ENCODE measurements at regions not wholly inside any gene's neighbourhood (a gene's known extent, or its start where the extent isn't known, plus 50 kb on each side); places are given as distances from the start of the nearest gene placed in this dataset.

DNA sequence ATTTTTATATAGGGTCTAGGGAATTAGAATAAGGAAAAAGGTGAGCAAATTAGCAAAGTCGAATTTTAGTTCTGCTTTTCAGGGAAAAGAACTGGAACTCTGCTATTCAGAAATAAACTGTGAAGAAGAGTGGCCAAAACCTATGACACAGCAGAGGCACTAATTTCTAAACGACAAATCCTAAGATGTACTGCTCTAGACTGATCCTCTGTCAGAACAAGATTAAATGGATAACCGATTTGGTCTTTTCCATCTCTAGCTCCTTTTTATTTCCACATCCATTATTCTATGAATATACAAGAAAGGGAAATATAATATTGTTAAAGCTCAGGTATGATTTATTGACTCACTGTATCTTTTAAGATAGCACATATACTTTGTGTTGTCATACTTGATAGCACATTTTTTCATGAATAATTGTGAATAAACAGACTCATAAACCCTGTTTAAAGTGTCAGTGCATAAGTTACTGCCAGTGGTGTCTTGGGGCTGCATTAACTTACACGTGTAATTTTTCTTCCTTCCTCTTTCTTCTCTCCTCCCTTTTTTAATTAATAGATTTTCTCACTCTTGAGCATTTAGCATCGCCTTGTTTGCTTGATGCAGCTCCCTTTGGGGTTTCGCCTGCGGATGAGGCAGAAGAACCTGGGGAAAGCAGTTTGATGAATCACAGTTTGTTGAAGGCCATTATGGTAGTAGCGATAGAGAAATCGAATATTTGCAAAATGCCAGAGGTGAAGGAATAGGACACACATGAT lies 496.6 kb downstream of the ADGRL2 start:
- DNase-seq = no peak

GRCh38 chr1:82287556-82287955 lies 486.8 kb downstream of the ADGRL2 start:
- DNase-seq = no peak

DNA sequence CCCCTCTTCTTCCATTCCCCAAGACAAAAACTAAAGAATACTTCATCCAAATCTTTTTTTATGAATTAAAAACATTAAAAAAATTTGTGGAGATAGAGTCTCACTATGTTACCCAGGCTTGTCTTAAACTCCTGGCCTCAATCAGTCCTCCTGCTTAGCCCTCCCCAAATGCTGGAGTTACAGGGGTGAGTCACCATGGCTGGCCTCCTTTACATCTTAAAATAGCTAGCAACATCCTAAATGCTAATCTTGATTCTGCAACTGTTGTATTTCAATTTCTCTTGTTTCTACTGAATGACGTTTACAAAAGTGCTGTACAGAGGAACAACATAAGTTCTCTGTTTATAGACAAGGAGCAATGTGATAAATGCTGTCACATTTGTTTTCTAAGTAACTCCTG lies 483.5 kb downstream of the ADGRL2 start:
- DNase-seq = no peak

GRCh38 chr1:82279241-82279640 lies 478.5 kb downstream of the ADGRL2 start:
- no peak for DNase-seq

- DNase-seq = no peak
Observed at GRCh38 chr1:82273816-82274215, 473.1 kb downstream of the ADGRL2 start.

- DNase-seq = no peak
Observed at GRCh38 chr1:82269431-82269830, 468.7 kb downstream of the ADGRL2 start.

- DNase-seq = no peak
Observed at GRCh38 chr1:82268826-82269225, 468.1 kb downstream of the ADGRL2 start.

GRCh38 chr1:82266351-82266750 lies 465.6 kb downstream of the ADGRL2 start:
- no peak for DNase-seq

GRCh38 chr1:82265436-82265835 lies 464.7 kb downstream of the ADGRL2 start:
- no peak for DNase-seq

DNA sequence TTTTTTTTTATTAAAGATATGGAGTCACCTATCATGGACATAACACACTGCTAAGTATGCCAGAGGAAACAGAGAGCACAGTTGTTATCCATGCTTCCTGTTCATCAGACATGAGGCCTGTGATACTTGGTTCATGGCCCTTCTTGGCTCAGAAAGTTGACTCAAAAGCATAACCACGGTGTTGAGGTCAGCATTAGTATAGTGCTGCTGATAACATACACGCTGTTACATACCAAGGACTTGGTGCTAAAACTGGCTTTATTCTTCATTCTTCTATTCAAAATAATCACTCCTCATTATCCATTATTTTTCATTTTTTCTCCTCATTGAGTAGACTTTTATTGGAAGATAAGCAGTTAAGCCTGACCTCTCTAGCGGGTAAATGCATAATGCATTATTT lies 464.1 kb downstream of the ADGRL2 start:
- DNase-seq = no peak

GRCh38 chr1:82263396-82263795 lies 462.7 kb downstream of the ADGRL2 start:
- no peak for DNase-seq

DNA sequence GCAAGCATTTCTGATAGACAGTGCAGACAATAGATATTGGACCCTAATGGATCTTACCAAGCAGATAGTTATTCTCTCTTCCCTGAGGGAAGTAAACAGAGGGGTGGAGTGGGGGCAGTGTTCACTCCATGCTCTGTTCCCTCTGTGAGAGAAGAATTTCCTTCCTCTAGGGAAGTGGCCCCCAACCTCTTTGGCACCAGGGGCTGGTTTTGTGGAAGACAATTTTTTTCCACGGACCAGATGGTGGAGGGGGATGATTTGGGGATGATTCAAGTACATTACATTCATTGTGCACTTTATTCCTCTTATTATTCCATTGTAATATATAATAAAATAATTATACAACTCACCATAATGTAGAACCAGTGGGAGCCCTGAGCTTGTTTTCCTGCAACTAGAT lies 459.9 kb downstream of the ADGRL2 start:
- no peak for DNase-seq

DNA sequence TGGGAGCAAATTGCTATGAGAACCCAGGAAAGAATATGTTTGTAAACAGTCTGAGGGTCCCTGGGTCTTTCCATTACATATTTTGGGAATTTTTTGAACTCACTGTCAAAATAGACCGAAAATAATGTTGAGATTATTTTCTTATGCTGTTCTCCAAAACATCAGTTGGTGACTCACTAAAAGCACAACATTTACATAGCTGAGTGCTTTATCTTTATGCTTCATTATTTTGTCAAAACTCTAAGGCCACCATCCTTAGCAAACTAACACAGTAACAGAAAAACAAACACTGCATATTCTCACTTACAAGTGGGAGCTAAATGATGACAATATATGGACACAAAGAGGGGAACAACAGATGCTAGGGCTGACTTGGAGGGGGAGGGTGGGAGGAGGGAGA lies 459.3 kb downstream of the ADGRL2 start:
- DNase-seq = no peak

DNA sequence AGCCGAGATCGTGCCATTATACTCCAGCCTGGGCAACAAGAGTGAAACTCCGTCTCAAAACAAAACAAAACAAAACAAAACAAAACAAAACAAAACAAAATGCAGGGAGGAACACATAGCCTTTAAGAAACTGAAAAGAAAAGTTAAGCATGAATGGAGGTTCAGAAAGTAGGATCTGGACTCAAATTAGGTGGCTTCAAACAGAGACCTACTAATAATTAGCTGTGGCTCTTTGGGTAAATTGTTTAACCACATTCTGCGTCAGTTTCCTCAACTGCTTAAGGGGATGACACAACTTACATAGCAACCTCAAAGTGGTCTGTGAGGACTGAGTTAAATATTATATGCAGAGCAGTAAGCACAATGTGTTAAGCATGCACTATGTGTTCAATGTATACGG lies 458.2 kb downstream of the ADGRL2 start:
- no peak for DNase-seq

DNA sequence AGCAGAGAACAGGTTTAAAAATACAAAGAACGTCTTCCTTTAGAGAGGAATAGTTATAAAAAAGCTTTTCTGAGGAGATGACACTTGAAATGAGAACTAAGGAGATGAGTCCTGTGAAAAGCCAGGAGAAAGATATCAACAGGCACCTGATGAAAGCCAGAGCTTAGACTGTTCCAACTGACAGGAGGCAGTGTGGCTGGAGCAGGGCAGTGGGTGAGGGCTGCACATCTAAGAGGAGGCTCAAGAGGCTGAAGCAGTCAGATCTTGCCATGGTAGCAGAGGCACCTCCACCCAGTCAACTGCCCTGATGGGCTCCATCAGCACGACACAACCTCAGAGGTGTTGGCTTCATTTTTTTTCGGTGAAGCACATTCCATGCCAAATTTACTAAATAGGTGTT lies 445.3 kb downstream of the ADGRL2 start:
- no peak for DNase-seq

GRCh38 chr1:82245345-82246014 lies 444.7 kb downstream of the ADGRL2 start:
- DNase-seq = no peak

GRCh38 chr1:82240571-82240970 lies 439.8 kb downstream of the ADGRL2 start:
- no peak for DNase-seq

DNA sequence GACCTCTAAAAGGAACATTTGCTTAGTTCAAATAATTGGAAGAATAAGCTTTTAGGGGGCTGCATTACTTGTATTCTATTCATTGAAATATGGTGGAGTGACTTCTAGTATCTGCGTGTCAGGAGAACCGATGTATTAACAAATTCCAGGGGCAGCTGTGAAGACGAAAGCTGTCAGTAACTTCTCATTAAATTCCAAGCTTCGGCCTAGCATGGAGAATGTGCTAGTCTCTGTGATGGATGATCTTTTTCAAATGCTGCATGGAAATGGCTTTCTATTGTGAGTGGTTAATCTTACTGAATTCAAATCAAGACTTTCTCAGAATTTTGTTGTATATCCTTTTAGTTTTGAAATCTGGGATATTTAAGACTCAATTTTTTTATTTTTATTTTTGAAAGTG lies 429.9 kb downstream of the ADGRL2 start:
- DNase-seq = no peak

DNA sequence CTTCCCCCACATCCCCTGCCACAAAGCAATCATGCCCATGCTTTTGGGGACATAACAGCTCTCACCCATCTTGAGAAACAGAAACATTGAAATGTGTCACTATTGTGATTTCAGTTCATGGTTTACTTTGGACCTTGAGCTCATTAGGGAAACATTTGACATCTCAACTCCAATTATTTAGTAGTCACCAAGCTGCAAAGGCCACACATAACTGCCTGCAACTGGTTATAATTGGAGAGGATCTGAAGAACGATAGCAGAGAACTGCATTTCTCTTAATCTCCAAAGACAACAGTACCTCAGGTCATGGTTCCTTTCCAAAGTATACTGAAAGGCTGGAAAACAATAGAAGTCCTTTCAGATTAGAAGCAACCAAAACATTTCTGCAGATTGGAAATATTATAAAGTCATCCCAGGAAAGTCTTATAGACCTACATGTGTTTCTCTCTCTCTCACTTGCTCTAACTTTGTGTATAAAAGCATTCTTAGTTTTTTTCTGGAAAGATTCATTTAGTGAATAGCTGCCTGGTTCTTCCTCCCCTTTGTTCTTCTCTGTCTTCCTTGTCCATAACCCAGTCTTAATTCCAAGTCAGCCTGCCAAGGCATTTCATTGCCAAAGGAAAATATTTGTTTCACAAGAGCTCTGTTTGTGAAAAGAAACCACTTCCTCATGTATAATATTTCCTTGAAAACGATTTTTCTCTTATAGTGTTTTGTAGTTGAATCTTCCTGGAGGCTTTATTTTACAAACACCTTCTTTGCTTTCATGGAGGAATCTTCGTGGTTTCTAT lies 426.8 kb downstream of the ADGRL2 start:
- DNase-seq = no peak

- no peak for DNase-seq
Observed at GRCh38 chr1:82226186-82226505, 425.4 kb downstream of the ADGRL2 start.

DNA sequence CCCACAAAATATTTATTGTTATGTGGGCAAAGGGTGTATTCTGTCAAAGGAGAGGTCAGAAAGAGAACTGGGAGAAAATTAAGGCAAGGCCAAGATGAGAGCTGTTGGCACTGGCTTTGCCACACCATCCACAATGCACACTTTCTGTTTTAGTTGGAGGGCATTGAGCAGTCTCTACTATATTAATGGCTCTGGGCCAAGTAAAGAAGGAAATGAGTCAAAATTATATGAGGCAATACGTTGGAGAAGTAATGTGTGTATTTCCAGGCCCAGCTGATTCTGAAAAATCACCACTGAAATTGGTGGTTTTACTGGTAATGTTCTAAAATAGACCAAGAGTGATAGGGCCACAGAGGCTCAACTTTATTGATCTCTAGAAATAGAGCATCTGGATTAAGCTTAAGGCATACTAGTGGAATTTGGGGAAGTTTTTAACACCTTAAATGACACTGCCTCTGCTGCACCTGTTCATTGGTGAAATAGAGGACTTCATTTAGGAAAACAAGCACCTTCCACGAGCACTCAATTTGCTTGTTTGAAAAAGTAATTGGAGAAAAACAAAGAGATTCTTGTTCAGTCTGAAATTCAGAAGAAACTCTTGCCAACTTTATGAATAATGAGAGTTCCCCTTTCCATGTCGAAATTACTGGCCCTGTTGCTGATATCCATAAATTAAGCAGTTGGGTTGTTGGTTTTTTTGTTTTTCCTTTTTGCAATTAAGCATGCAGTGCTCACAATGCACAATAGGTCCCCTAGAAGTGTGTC lies 424.9 kb downstream of the ADGRL2 start:
- no peak for DNase-seq

DNA sequence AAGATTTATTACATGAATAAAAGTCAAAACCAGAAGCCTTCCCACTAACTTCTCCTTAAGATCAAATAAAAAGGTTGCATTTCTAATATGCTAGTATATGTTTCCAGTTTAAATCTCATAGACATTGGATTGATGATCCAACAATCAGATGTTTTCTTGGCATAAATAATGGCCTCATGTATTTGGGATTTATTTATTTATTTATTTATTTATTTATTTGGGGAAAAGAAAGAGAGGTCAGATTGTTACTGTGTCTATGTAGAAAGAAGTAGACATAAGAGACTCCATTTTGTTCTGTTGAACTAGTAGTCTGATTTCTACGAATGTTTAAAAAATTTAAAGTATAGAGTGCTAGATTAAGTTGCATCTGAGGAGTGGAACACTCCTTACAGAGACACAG lies 422.4 kb downstream of the ADGRL2 start:
- DNase-seq = no peak

- no peak for DNase-seq
Observed at GRCh38 chr1:82221721-82222120, 421.0 kb downstream of the ADGRL2 start.
